ENCODE measurements at regions not wholly inside any gene's neighbourhood (a gene's known extent, or its start where the extent isn't known, plus 50 kb on each side); places are given as distances from the start of the nearest gene placed in this dataset.

- DNase-seq (ENCODE audit: low read depth, low spot score) = no peak
Measured at GRCh38 chr18:74023220-74023619, 124.4 kb downstream of the FBXO15 start.

GRCh38 chr18:74019864-74020263 lies 127.8 kb downstream of the FBXO15 start:
- no peak for DNase-seq (ENCODE audit: low read depth, low spot score)

DNA sequence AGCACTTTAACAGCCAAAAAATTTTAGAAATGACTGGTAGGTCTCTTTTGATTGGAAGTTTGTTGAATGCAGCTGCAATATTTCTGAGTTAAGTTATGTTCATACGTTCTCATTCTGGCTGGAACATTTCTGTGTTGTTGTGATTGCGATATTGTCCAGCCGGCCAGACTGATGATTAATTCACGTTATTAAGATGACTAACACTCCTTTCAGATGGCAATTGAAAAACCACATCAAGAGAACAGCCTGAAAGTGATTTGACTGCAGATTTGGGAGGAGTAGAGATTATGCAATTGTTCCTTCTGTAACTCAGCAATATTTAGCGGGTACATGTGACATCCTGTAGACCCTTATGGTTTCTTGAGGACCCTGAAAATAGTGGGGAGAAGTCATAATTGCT lies 133.7 kb downstream of the FBXO15 start:
- DNase-seq (ENCODE audit: low read depth, low spot score) = no peak

- no peak for DNase-seq (ENCODE audit: low read depth, low spot score)
Measured at GRCh38 chr18:74012954-74013630, 134.5 kb downstream of the FBXO15 start.

- no peak for DNase-seq (ENCODE audit: low read depth, low spot score)
Measured at GRCh38 chr18:74006143-74006542, 141.5 kb downstream of the FBXO15 start.

GRCh38 chr18:74005320-74006109 lies 142.1 kb downstream of the FBXO15 start:
- no peak for DNase-seq (ENCODE audit: low read depth, low spot score)

- no peak for DNase-seq (ENCODE audit: low read depth, low spot score)
Measured at GRCh38 chr18:73992242-73993022, 155.2 kb downstream of the FBXO15 start.

DNA sequence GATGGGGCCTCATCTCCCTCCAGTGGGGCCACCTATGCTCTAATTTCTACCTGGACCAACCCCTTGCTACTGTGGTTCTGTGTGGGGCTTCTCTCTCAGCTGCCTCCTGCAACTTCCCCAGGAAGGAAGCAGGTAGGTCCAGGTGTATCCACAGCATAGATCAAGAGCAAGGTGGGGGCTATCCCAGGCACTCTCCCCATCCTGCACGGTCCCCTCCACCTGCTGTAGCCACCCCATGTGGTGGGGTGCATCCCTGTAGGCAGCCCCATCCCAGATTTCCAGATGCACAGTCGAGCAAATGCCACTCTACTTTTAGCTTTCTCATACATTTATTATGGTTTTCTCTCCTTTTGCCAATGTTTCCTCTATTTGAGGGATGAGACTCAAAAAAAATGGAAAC lies 156.1 kb downstream of the FBXO15 start:
- DNase-seq (ENCODE audit: low read depth, low spot score) = no peak

- DNase-seq (ENCODE audit: low read depth, low spot score) = no peak
Measured at GRCh38 chr18:73990258-73990657, 157.4 kb downstream of the FBXO15 start.

DNA sequence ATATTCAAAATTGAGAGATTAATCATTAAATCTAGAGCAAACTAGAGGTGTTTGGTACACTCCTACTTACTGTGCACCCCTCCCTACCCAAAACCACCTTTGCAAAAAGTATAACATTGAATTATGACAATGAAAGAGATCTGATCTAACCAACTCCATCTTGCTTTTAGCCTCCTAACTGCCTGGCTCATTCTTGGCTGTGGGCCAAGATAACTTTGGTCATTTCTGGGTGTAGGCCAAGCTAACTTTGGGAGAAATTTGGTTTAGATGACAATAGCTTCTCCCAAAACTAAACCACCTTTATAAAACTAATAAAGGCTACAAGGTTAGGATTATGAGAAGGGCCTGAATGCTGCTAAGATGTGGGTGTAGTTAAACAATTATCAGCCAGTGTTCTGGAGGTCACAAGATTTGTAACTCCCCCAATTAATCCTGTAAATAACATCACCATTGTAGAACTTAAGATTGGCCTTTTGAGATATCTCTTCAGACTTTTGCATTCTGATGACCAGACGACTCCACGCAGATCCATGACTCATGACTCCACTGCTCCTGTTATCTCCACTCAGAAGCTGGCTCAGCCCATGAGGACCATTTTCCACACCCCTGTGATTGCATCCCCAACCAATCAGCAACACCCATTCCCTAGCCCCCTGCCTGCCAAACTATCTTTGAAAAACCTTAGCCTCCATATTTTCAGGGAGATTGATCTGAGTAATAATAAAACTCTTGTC lies 160.2 kb downstream of the FBXO15 start:
- no peak for DNase-seq (ENCODE audit: low read depth, low spot score)

DNA sequence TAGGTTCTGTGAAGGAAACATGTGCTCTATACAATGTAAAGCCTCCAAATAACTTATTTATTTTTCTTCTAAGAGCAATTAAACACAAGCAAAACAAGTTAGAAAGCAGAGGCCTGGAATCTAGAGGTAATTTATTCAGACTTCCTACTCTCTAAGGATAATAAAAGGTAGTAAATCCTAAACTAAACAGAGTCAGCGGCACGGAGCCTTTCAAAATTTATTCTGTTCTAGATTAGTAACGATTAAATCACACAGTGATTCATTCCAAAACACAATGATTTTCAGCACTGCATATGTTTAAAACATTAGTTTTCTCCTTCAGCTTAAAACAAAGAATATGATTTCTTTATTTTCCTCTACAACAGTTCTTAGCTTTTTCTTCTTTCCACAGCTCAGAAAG lies 160.9 kb downstream of the FBXO15 start:
- no peak for DNase-seq (ENCODE audit: low read depth, low spot score)

- no peak for DNase-seq (ENCODE audit: low read depth, low spot score)
Measured at GRCh38 chr18:73985855-73986625, 161.6 kb downstream of the FBXO15 start.

DNA sequence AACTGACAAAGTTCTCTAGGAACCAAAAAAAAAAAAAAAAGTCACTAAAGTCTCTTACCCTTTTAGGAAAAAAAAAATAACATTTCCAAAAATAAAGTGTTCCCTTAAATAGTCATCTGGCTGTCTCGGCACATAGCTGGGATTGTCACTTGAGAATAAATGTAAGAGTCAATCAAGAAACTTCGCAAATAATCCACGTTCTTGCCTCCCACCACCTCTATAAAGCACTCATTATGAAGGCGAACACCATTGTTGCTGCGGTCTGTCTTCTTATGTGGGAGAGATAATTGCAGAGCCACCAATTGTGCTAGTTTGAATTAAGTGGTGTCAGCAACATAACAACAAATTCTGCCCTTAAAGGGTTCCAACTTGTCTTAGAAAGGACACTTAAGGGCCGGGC lies 163.7 kb downstream of the FBXO15 start:
- no peak for DNase-seq (ENCODE audit: low read depth, low spot score)

- DNase-seq (ENCODE audit: low read depth, low spot score) = no peak
Measured at GRCh38 chr18:73983496-73983895, 164.1 kb downstream of the FBXO15 start.

GRCh38 chr18:73981796-73982195 lies 165.8 kb downstream of the FBXO15 start:
- no peak for DNase-seq (ENCODE audit: low read depth, low spot score)

DNA sequence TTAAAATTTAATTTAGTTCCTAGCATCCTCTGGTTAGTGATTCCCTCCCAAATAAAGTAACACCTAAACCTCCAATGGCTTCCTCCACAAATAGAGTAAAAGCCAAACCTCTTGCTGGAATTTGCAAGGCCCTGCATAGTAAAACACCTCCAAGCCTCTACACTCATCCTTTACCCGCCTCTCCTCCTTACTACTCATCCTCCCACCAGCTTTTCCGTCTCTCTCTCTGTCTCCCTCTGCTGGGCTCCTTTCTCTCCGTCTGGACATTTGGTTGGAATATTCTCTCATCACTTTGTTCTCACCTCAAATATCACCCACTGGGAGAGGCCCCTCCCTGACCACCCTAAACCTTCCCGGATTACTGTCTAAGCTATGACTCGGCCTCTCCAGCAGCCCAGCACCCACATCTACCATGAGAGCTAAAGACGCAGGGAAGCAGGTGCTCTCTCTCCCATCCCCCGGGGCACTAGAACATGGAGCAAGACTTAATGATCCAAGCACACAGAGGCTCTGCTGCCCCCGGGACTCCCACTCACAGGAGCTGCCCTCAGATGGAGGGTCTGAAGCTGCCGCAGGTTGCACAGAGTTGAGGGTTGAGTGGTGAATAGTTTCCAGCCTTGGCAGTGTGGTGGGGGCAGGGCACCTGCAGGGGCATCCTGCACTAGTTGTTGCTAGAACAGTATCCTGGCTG lies 167.2 kb downstream of the FBXO15 start:
- no peak for DNase-seq (ENCODE audit: low read depth, low spot score)

DNA sequence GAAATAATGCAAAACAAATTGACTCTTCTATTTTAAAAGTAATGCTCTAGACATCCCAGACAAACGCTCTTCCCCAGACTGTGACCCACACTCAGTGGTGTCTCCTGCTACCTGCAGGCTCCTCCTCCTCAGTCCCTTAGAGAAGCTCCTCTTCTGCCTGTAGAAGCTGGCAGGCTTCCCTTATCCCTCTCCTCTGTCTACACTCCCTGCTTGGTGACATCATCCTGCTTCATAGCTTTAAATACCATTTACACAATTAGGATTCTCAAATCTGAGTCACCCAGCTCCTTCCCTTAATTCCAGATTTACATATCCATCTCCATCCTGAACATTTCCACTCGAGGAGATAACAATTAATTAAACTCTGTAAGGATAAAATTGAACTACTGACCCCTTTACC lies 167.9 kb downstream of the FBXO15 start:
- no peak for DNase-seq (ENCODE audit: low read depth, low spot score)

DNA sequence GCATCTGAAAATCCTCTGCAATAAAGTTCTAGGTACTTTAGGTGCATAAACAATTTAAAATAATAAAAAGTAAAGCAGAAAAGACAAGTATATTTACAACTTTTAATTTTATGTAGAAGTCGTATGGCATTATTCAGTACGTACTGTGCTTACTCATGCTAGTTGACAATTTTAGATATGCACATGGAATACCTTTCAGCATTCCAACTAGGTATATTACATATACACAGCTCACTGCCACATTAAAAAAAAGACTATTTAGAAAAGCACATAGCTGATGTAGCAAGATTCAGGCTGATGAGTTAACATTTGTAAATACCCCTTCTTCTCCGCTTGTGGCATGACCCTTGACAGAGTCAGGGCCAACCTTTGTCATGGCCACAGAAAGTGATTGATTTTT lies 171.2 kb downstream of the FBXO15 start:
- DNase-seq (ENCODE audit: low read depth, low spot score) = no peak

GRCh38 chr18:73975266-73975665 lies 172.4 kb downstream of the FBXO15 start:
- DNase-seq (ENCODE audit: low read depth, low spot score) = no peak

DNA sequence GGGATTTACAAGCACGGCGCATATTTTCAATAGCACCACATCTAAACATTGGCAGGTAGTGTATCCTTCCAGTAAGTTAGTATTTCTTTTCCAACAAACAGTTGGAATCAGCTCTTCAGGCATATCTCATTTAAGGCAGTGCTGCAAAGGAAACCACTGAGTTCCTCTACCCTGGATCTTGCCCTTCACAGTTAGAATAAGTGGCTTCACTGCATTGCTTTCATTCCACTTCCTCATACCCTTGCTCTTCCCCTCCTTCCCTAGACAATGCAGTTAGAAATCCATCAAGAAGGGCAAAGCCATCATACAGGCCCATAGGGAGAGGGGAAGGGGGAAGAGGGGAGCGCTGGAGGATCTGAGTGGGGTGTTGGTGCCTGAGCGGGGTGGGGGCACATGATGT lies 173.7 kb downstream of the FBXO15 start:
- no peak for DNase-seq (ENCODE audit: low read depth, low spot score)

Measured in activated naive CD8-positive, alpha-beta T cell treated with anti-CD3 and anti-CD28 coated beads, Interleukin-2, amount 50 U/mL, for 16 hours (primary cell).